Anterior cingulate cortex (tissue), 58 donors: ENCODE measurements at regions not wholly inside any gene's neighbourhood (a gene's known extent, or its start where the extent isn't known, plus 50 kb on each side); places are given as distances from the start of the nearest gene placed in this dataset.

Source experiments
- DNase-seq, 58 donors: peaks; one replicate each; lab custom pipeline; 2025; lab: John Stamatoyannopoulos, UW

DNA sequence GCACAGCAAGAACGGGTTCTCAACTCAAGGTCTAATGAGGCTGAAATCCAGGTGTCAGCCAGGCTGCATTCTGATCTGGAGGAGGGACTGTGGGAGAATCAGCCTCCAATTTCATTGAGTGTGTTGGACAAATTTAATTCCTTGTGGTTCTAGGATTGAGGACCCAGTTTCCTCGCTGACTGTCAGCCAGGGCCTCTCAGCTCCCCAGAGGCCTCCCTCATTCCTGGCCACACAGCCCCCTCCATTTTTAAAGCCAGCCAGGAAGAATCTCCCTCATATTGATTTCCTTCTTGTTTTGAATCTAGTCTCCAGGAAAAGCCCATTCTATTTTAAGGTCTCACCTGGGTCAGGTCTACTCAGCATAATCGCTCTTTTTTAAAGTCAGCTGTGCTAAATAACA lies 73.7 kb upstream of the ARMC2 start:
- DNase-seq: no peak

DNA sequence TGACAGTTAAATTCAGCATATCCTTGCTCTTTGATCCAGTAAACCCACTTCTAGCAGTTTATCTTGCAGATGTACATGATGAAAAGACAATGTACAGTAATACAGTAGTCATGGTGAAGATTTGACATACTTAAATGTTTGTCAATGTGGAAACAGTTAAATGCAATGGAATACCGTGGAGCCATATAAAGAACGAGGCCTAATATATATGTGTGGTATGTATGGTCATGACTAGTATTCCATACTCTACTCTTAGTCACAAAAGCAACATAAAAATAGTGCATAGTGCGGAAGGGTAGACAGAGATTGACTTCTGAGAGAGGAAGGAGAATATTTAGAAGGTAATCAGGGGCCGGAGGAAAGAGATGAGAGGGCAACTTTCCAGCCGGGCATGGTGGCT lies 70.7 kb upstream of the ARMC2 start:
- no peak for DNase-seq

DNA sequence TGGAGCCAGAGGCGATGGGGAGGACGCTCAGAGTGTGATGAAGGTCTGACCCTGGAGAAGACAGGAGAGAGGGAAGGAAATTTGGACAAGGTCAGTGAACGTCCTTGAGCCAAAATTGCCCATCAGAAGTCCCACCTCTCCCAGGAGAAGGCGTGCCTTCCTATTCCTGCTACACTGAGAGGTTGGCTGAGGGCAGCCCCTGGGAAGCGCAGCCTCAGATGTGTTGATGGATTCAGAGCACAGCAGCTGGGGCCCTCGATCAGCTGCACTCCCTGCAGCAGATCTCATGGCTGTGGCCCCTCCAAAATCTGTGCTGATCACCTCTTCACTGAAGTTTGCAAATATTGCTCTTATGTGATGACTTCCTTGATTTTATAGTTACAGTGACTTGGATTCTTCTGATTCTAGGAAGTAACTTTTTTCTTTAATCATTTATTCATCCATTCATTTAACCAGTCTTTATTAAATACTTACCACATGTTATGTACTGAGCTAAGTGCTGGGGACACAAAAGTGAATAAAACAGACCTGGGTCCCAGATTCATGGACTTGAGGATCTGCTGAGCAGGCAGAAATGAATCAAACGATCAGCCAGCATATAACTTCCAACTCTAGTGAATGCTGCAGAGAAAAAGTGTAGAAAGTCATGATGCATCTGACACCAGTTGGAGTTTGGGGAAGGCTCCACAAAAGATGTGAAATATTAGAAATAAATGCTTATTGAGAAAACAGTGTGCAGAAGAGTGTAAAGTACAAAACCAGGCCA lies 69.6 kb upstream of the ARMC2 start:
- no peak for DNase-seq

DNA sequence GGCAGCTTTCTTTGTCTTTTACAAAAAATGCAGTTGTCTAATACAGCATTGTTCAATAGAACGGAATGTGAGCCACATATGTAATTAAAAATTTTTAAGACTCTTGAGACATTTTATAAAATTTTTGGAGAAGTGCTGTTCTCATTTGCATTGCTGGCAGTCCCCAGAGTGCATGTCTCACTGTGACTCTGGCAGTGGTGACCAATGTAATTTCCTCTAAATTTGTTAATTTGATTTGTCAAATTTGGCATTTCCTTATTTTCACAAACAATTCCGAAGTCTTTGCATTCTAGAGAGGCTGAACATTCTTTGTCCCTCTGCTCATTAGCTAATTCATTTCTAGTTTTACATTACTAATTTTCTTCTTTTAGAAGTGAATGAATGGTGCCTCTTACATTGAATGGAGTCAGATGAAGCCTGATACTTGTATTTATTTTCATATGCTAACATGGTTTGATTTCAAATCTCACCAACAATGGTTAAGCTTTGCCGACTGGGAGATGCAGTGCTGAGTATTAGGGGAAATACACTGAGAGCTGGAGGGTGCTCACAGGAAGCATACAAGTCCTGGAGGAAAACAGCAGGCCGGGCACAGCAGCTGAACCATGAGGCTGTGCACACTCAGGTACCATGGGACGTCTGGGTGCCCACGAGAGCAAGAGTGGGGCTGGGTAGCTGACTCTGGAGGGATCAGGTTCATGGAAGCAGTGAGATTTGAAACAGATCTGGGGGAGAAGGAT lies 68.5 kb upstream of the ARMC2 start:
- no peak for DNase-seq

DNA sequence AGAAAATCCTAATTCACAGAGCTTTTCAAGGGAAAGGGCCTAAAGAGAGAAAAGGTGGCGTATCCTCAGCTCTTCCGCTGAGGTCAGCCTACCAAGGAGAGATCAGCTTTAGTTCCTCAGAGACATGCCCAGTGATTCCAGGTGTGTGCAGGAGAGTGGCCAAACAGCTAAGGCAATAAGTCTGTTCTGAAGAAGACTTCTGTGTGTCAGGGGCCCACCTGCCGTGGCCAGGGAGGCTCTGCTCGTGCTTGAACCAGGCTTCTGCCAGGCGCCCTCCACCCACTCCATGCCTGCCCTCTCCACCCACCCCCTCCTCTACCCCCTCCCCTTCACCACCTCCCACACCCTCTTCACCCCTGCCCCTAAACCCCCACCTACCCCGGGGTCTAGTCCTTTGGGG lies 67.4 kb upstream of the ARMC2 start:
- DNase-seq: no peak

DNA sequence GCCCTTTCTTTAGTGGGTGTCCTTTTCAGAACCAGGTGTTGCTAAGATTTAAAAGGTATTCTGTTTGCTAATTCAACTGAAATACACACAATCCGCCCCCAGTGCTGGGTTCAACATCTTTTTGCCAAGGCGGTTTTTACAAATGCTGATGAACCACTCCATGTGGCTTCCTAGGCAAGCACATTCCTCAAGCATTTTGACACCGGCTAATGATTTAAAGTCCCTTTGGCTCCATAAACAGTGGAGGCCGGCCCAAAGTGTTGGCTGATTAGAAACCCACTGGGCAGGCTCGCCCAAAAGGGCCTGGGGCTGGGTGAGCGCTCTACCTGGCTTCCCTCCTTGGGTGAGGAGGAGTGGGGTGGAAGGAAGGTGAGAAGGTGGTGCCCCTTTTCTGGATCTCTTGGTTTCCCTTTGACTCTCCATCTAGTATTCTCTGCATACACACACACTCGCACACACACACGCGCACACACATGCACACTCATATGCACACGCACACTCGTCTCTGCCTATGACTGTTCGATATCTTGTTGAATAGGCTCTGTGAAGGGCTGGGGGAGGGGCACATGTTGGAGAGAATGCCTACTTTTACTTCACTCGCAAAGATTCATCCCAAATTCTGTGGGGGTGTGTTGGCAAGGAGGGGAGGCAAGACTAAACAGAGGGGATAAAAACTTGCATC lies 66.7 kb upstream of the ARMC2 start:
- DNase-seq: no peak

DNA sequence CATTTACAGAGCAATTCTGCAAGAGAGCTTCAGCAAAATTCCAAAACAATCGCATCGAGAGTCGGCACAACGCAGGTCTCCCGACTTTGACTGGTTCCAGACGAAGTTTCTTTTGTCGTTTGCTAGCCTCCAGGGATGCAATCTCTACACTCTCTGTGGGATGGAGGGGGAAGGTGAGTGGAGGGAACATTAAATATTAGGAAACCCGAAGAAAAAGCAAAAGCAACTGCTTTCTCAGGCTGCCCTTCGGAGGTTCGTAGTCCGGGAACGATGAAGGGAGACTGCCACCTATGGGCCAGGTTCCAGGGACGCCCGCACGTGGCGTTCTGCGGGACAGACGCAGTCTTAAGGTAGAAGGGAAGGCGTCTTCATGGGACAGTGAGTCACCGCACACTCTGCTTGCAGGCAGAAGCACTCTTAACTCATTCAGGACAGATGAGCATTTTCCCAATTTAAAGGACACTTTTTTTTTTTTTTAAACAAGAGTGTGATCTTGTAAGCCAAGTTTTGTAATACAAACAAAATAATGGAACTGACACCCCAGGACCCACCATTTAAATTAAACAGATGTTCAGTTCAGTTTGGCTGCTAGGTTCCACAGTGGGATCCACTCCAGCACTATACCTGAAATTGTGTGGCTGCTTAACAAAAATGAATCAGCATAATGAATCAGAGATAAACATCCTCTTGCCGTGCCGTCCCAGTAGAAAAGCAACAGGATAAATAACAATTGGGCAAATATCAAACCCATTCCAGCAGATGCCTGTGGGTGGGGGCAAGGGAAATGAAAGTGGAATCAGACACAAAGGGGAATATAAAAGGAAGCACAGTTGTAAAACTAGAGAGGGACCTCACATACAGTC lies 65.8 kb upstream of the ARMC2 start:
- DNase-seq: peak in 54 of 58 donors; percentile 6 to 82 (median 52)

DNA sequence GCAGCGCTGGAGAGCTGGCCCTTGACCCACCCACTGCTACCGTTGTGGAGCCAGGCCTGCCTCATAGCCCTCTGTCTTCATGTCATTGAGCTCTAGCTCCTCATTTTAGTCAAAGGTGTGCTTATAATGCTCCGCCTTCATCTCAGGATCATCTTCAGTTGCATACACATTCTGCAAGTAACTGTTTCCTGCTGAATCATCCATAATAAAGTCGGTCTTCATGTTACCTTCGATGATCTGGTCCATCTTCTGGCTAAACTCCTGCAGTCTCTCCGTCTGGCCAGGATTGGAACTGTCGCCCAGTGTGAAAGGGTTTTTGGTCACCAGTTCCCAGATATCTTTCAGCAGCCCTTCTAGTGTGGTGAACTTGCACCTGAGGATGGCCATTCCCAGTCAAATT lies 62.6 kb upstream of the ARMC2 start:
- DNase-seq: no peak

DNA sequence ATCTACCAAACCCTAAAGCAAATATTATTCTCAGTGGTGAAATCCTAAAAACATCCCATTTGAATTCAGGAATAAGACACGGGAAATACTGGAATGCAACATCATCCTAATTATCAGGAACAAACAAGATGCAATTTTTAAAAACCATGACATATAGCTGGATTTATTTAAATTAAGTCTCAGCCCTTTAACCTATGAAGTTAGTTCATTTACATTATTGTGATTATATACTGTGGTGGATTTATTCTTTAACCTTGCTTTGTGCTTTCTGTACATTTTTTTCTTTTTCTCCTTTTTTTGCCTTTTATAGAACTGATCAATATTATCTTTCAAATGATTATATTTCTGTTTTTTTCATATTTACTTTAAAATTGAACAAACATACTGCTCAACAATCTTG lies 59.8 kb upstream of the ARMC2 start:
- no peak for DNase-seq

DNA sequence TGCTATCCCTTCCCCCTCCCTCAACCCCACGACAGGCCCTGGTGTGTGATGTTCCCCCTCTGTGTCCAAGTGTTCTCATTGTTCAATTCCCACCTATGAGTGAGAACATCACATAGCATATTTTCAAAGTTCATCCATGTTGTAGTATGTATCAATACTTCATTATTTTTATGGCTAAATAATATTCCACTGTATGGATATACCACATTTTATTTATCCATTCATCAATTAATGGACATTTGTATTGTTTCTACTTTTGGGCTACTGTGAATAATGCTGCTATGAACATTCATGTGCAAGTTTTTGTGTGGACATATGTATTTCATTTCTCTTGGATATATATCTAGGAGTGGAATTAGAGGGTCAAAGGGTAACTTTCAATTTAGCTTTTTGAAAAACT lies 58.7 kb upstream of the ARMC2 start:
- no peak for DNase-seq

DNA sequence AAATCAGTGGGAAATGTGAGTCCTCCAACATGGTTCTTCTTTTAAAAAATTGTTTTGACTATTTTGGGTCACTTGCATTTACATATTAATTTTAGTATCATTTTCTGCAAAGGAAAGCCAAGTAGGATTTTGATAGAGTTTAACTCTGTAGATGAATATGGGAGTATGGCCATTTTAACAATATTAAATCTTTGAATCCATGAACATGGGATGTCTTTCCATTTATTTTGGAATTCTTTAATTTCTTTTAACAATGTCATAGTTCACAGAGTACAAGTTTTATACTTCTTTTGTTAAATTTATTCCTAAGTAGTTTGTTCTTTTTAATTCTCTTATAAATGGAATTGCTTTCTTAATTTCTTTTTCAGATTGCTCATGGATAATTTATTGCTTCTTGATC lies 56.5 kb upstream of the ARMC2 start:
- DNase-seq: no peak

DNA sequence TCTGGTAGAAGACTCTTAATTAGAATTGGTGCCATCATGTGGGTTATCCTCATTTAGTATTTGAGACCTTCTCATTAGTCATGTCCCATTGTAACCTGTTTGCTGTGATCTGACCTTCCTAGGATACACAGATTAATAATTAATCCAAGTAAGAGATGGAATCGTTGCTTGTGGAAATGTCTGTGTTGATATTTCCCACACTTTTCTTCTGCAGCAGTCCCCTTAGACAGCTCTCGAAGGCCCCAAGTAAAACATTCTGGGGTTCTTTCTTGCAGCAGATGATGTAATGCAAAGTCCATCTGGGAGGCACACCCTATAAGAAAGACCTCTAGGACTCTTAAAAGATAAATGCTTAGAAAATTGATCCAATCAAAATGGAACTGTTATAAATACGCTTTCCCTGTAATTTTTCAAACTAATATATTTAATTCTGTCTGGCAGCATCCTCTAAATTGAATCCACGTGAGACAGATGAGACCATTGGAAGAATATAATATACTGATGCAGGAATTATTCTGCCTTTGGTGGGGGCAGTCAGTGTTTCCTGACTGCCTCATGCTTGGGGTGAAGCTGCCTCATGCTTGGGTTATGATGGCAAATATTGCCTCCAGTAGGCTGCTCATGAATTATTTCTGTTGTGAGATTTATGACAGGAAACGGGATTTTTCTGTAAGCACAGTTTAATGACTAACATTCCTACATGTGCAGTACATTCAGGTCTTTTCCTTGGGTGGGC lies 54.5 kb upstream of the ARMC2 start:
- DNase-seq: no peak

DNA sequence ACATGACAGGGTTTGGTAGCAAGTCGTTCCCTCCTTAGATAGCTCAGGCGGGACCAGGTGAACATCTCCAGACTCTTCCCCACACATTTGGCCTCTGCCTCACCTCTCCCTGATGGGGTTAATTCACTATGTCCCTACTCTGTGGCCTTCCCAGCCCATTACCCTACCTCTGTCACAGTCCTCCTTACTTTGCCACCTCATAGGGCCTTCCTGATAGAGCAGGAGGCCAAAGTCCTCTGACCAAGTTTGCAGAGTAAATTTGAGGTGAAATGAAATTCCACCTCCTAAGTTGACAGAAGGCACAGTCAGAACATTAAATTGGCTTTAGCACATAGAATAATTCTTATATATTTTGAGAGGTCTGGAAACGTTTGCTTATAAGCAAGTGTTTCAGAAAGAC lies 53.1 kb upstream of the ARMC2 start:
- DNase-seq: no peak

DNA sequence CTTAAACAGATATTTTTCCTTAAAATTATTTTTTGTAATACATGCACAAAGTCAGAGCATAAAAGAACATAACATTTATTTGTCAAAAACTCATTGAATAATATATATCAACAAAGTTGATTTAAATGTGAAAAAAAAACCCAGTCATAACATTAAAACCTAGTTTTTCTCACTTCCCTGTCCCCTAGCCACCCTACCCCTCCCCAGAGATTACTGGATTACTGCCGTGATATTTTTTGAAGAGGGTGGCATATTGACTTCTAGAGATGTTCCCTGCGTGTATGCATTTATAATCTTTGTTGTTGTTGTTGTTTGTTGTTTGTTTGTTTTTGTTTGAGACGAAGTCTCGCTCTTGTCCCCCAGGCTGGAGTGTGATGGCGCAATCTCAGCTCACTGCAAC lies 52.4 kb upstream of the ARMC2 start:
- DNase-seq: no peak

DNA sequence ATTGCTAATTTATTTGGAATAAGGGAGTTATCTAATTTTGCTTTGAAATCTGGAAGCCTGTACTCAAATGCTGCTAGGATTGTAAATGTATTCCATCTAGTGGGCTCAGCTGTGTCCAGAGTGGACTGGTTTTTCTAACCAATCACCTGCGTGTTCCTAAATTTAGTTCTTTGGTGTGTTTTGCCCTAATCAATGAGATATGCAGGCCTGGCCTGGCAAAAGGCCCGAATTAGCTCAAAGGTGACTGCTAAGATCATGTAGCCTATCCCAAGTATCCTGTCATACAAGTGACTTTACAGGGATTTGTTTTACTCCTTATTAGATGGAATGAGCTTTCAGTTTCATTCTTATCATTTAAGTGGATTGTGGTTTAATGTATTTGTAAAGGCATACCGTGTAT lies 51.3 kb upstream of the ARMC2 start:
- no peak for DNase-seq

DNA sequence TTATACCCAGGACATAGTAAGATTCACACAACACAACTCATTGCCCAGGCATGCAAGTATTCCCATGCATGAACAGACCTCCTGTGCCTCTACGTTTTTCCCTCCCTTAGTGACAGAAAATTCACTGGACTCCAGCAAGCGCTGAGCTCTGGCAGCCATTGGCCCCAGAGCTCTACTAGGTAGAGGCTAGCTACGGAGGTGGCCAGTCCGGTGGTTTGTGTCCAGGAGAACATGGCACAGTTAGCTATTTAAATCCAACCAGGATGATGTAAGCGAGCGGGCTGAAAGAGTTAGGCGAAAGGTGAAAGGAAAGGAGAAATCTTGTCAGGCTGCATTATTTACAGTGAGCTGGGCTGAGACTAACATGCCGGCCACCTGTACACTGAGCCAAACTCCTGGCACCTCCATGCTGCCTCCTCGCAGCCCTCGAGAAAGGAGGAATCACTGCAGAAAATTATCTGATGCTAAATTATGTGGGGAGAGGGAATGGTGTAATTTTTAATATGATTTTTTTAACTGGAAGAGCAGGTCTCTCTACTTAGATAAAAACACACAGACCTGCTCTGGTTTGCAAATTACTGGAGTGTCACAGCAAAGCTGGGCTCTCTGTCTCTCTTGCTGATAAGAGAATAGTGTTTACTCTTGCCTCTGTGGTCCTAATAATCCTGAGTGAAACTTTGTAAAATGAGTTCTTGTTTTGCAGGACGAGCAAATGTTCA lies 50.1 kb upstream of the ARMC2 start:
- DNase-seq: no peak
